Liver (tissue), 8 donors: ENCODE measurements at regions not wholly inside any gene's neighbourhood (a gene's known extent, or its start where the extent isn't known, plus 50 kb on each side); places are given as distances from the start of the nearest gene placed in this dataset.

ENCODE experiments used
- DNase-seq: peaks from one replicate; pipeline ENCODE4 v3.0.0-alpha.2; 2017; ENCODE audit warnings: low spot score
- H3K27ac ChIP-seq, 2 donors: one replicate each; pipeline ENCODE4 v1.7.0; 2013; ENCODE audit warnings: inconsistent platforms in 2 of 2, low read length in 2 of 2, control low read depth in 1 of 2, low read depth in 1 of 2, mild to moderate bottlenecking in 1 of 2
- H3K27me3 ChIP-seq, 4 donors: one replicate each; pipeline versions ENCODE4 v1.6.1 to v1.7.0; 2013; ENCODE audit warnings: low read length in 3 of 4, inconsistent platforms in 1 of 4, mild to moderate bottlenecking in 1 of 4, moderate library complexity in 1 of 4; ENCODE audit not compliant: control insufficient read depth in 4 of 4, insufficient read depth in 4 of 4
- H3K36me3 ChIP-seq, 4 donors: one replicate each; pipeline versions ENCODE4 v1.6.1 to v1.7.0; 2013; ENCODE audit warnings: low read length in 3 of 4, mild to moderate bottlenecking in 3 of 4, low read depth in 1 of 4, moderate library complexity in 1 of 4; ENCODE audit not compliant: control insufficient read depth in 4 of 4, insufficient read depth in 3 of 4
- H3K4me1 ChIP-seq, 4 donors: one replicate each; pipeline versions ENCODE4 v1.6.1 to v1.7.0; 2013; ENCODE audit warnings: low read length in 3 of 4, mild to moderate bottlenecking in 3 of 4, moderate library complexity in 1 of 4; ENCODE audit not compliant: control insufficient read depth in 4 of 4, insufficient read depth in 4 of 4
- H3K4me3 ChIP-seq, 3 donors: one replicate each; pipeline versions ENCODE4 v1.6.1 to v1.7.0; 2013; ENCODE audit warnings: low read length in 3 of 3, control low read depth in 1 of 3, low read depth in 1 of 3, mild to moderate bottlenecking in 1 of 3
- H3K9ac ChIP-seq, 2 donors: one replicate each; pipeline ENCODE4 v1.7.0; 2013; ENCODE audit warnings: low read length in 2 of 2, mild to moderate bottlenecking in 2 of 2, moderate library complexity in 2 of 2, control low read depth in 1 of 2, low read depth in 1 of 2
- H3K9me3 ChIP-seq, 4 donors: one replicate each; pipeline versions ENCODE4 v1.6.1 to v1.7.0; 2013; ENCODE audit warnings: low read length in 3 of 4; ENCODE audit not compliant: control insufficient read depth in 4 of 4
- ATF3 ChIP-seq: IDR thresholded peaks from 2 replicates; pipeline ENCODE4 v1.6.1; 2016; ENCODE audit warnings: antibody characterized with exemption
- FOXA2 ChIP-seq: IDR thresholded peaks from 2 replicates; pipeline ENCODE4 v1.6.1; 2016; ENCODE audit warnings: antibody characterized with exemption
- GABPA ChIP-seq, 2 donors: IDR thresholded peaks in 1 of 2; conservative IDR thresholded peaks in 1 of 2; 2 replicates each; pipeline ENCODE4 v1.6.1; 2016; ENCODE audit warnings: antibody characterized with exemption in 2 of 2, mild to moderate bottlenecking in 1 of 2, moderate library complexity in 1 of 2
- HNF4A ChIP-seq, 2 donors: conservative IDR thresholded peaks; 2 replicates each; pipeline ENCODE4 v1.6.1; 2016; ENCODE audit warnings: antibody characterized with exemption in 2 of 2, mild to moderate bottlenecking in 2 of 2
- HNF4G ChIP-seq: IDR thresholded peaks from 2 replicates; pipeline ENCODE4 v1.6.1; 2016; ENCODE audit warnings: antibody characterized with exemption
- JUND ChIP-seq, 2 donors: IDR thresholded peaks; 2 replicates each; pipeline ENCODE4 v1.6.1; 2016; ENCODE audit warnings: antibody characterized with exemption in 2 of 2
- NR2F2 ChIP-seq: IDR thresholded peaks from 2 replicates; pipeline ENCODE4 v1.6.1; 2016; ENCODE audit warnings: antibody characterized with exemption
- RAD21 ChIP-seq, 2 donors: IDR thresholded peaks; 2 replicates each; pipeline ENCODE4 v1.6.1; 2016; ENCODE audit warnings: antibody characterized with exemption in 2 of 2, mild to moderate bottlenecking in 2 of 2
- REST ChIP-seq: IDR thresholded peaks from 2 replicates; pipeline ENCODE4 v1.6.1; 2016; ENCODE audit warnings: antibody characterized with exemption, mild to moderate bottlenecking
- RXRA ChIP-seq, 2 donors: IDR thresholded peaks; 2 replicates each; pipeline ENCODE4 v1.6.1; 2017 to 2018; ENCODE audit warnings: antibody characterized with exemption in 2 of 2, mild to moderate bottlenecking in 1 of 2
- SP1 ChIP-seq: IDR thresholded peaks from 2 replicates; pipeline ENCODE4 v1.6.1; 2018; ENCODE audit warnings: antibody characterized with exemption, mild to moderate bottlenecking
- TAF1 ChIP-seq: conservative IDR thresholded peaks from 2 replicates; pipeline ENCODE4 v1.6.1; 2016; ENCODE audit warnings: antibody characterized with exemption, mild to moderate bottlenecking
- WGBS: extraction: QIAGEN DNeasy Blood & Tissue Kit; methylation state at CpG from one replicate; pipeline ENCODE4 v1.1.7; 2013; 5-methylcytosine and 5-hydroxymethylcytosine counted together
- TF ChIP-seq, protein P1 (sequence below): fragments of 150-350 bp; IDR thresholded peaks from 2 replicates; pipeline ENCODE4 v1.5.1; 2017; ENCODE audit warnings: improper control_type of control experiment, low read depth, low read length; ENCODE audit not compliant: missing input control
- TF ChIP-seq, protein P2 (sequence below): IDR thresholded peaks from 2 replicates; pipeline ENCODE4 v1.6.1; 2016; ENCODE audit warnings: antibody characterized with exemption
- donor health status: healthy.
- donor health status: healthy.
- donor health status: healthy.
- donor health status: healthy.
- donor health status: healthy.

DNA sequence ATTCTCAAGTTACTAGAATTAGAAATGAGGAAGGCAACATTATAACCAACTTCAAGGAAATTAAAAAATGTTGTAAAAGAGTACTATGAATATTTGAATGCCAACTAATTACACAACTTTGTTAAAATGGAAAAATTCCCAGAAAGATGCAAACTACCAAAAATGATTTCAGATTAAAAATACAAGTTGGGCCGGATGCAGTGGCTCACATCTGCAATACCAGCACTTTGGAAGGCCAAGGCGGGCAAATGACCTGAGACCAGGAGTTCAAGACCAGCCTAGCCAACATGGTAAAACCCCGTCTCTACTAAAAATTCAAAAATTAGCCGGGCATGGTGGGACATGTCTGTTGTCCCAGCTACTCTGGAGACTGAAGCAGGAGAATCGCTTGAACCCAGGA is 874.2 kb upstream of the GJE1 start:
- no peak for TF ChIP-seq TAF1
- TF ChIP-seq, protein P1, sequence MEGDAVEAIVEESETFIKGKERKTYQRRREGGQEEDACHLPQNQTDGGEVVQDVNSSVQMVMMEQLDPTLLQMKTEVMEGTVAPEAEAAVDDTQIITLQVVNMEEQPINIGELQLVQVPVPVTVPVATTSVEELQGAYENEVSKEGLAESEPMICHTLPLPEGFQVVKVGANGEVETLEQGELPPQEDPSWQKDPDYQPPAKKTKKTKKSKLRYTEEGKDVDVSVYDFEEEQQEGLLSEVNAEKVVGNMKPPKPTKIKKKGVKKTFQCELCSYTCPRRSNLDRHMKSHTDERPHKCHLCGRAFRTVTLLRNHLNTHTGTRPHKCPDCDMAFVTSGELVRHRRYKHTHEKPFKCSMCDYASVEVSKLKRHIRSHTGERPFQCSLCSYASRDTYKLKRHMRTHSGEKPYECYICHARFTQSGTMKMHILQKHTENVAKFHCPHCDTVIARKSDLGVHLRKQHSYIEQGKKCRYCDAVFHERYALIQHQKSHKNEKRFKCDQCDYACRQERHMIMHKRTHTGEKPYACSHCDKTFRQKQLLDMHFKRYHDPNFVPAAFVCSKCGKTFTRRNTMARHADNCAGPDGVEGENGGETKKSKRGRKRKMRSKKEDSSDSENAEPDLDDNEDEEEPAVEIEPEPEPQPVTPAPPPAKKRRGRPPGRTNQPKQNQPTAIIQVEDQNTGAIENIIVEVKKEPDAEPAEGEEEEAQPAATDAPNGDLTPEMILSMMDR: no peak
- no peak for TF ChIP-seq GABPA (IDR thresholded peaks at IDR 0.05 in 1 of 2, conservative IDR thresholded peaks at IDR 0.05 in 1 of 2)
- no peak for TF ChIP-seq RAD21 (IDR thresholded peaks at IDR 0.05)
- no peak for TF ChIP-seq REST
- TF ChIP-seq JUND (IDR thresholded peaks at IDR 0.05): no peak
- TF ChIP-seq NR2F2: no peak
- TF ChIP-seq, protein P2, sequence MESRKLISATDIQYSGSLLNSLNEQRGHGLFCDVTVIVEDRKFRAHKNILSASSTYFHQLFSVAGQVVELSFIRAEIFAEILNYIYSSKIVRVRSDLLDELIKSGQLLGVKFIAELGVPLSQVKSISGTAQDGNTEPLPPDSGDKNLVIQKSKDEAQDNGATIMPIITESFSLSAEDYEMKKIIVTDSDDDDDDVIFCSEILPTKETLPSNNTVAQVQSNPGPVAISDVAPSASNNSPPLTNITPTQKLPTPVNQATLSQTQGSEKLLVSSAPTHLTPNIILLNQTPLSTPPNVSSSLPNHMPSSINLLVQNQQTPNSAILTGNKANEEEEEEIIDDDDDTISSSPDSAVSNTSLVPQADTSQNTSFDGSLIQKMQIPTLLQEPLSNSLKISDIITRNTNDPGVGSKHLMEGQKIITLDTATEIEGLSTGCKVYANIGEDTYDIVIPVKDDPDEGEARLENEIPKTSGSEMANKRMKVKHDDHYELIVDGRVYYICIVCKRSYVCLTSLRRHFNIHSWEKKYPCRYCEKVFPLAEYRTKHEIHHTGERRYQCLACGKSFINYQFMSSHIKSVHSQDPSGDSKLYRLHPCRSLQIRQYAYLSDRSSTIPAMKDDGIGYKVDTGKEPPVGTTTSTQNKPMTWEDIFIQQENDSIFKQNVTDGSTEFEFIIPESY: no peak
- no peak for TF ChIP-seq RXRA (IDR thresholded peaks at IDR 0.05)
- no peak for TF ChIP-seq ATF3
- no peak for TF ChIP-seq FOXA2
- TF ChIP-seq HNF4G: no peak
- TF ChIP-seq SP1: no peak
- no peak for DNase-seq
- Histone ChIP-seq H3K9ac (no peak overlapping the region), H3K4me3 (no peak overlapping the region), H3K36me3 (no peaks in the 10 kb centered on the region), H3K27ac (no peak overlapping the region), H3K4me1 (peaks cover 0 to 2% (median 0%) of the 10 kb centered on the region in 4 donors), H3K9me3 (no peaks in the 10 kb centered on the region), H3K27me3 (no peaks in the 10 kb centered on the region)
- WGBS: 93% methylated on average over 5 of the region's 5 CpGs

- H3K4me1 ChIP-seq: peaks cover 0 to 10% (median 3%) of the 10 kb centered on the region in 4 donors
- 82% methylated on average over 3 of the region's 3 CpGs for WGBS
- H3K27me3 ChIP-seq: no peaks in the 10 kb centered on the region
- H3K9ac ChIP-seq: no peak overlapping the region
- DNase-seq: no peak
- no peaks in the 10 kb centered on the region for H3K36me3 ChIP-seq
- no peak for TF ChIP-seq TAF1
- peak in 1 of 2 donors; percentile 18 for TF ChIP-seq HNF4A (conservative IDR thresholded peaks at IDR 0.05)
- H3K9me3 ChIP-seq: no peaks in the 10 kb centered on the region
- no peak overlapping the region for H3K27ac ChIP-seq
- no peak overlapping the region for H3K4me3 ChIP-seq
These were observed 878.4 kb upstream of the GJE1 start for GRCh38 chr6:141254336-141254735.
